ENCODE measurements at regions not wholly inside any gene's neighbourhood (a gene's known extent, or its start where the extent isn't known, plus 50 kb on each side); places are given as distances from the start of the nearest gene placed in this dataset.
"Not testable (repeated sequence)": the region's sequence is repeated elsewhere in the genome, so short reads cannot be mapped to it uniquely, and the experiment has no call there.

DNA sequence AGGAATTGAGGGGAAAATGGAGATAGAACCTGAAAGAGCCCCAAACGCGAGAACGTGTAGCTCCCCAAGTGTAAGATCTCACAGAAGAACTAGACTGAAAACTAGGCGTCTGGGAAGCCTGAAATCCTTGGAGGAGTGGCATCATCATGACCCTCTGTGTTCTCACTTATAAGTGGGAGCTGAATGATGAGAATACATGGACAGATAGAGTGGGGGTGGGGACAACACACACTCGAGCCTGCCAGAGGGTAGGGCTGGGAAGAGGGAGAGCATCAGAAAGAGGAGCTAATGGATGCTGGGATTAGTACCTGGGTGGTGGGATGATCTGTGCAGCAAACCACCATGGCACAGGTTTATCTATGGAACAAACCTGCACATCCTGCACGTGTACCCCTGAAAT, 258.7 kb upstream of the NOTCH2NLA start:
- TF ChIP-seq, protein P1, sequence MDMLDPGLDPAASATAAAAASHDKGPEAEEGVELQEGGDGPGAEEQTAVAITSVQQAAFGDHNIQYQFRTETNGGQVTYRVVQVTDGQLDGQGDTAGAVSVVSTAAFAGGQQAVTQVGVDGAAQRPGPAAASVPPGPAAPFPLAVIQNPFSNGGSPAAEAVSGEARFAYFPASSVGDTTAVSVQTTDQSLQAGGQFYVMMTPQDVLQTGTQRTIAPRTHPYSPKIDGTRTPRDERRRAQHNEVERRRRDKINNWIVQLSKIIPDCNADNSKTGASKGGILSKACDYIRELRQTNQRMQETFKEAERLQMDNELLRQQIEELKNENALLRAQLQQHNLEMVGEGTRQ (IDR thresholded peaks at IDR 0.05; ENCODE audit: borderline replicate concordance, low read depth, low read length): not testable (repeated sequence)
- not testable (repeated sequence) for TF ChIP-seq EP300 (IDR thresholded peaks at IDR 0.05; ENCODE audit: borderline replicate concordance in 1 of 2, low read depth in 1 of 2, low read length in 1 of 2)

All from SK-N-SH (cell line).